ENCODE measurements at regions not wholly inside any gene's neighbourhood (a gene's known extent, or its start where the extent isn't known, plus 50 kb on each side); places are given as distances from the start of the nearest gene placed in this dataset.

DNA sequence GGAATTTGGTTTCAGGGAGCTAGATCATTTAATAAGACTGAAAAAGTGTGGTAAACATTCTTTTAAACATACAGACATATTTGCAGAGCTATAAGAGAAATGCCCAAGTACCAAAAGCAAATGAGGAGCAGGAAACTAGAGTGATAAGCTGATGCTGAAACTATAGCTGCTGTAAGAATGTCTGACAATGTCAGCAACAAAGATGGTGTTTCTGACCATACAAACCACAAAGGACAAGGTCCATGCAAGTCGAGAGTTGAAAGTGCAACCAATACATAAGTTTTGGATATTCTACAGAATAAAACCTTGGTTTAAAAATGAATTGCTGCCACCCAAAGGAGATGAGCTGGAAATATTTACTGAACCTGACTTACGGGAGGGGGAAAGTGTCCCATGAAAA lies 610.2 kb downstream of the TBL1XR1 start:
- no peak for TF ChIP-seq NONO (IDR thresholded peaks at IDR 0.05)
- no peak for TF ChIP-seq NONO (CRISPR knock-in tag; conservative IDR thresholded peaks at IDR 0.05)
- TF ChIP-seq ZSCAN29 (CRISPR knock-in tag; conservative IDR thresholded peaks at IDR 0.05) = no peak
